ENCODE measurements at regions not wholly inside any gene's neighbourhood (a gene's known extent, or its start where the extent isn't known, plus 50 kb on each side); places are given as distances from the start of the nearest gene placed in this dataset.

DNA sequence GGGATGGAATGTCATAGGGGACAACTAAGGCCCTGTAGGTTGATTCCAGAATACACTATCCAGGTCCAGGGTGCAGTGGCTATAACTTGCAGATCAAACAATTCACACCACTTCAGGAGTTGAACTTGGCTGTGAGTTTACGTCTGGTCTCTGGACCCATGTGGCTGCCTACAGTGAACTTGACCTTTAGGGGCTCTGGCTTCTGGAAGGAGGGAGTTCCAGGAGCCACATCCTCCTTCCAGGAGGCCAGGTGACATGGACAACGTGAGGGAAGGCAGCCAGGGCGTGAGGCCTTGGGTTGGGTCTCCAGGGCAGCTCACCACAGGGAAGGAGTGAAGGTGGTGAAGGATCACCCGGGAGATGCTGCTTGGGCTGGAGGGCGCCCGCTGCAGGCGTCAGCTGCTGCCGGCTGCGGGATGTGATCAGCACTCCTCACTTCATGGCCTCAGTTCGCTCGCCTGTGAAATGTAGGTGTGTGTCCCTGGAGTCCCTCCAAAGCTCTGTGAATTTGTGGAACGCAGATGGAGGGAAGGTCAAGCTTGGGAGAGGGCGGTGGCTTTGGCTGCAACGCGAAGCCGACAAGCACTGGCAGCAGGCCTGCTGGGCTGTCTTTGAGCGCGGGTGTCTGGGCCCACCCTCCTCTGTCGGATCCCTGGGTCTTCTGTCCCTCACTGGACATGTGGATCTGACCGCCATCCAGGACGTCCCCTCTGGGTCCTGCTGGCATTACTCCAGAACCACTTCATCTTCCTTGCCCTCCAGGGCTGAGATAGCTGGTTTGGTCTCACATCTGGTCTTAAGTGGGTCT lies 146.5 kb downstream of the GLI2 start:
- WGBS (ENCODE audit: insufficient coverage): 97% methylated on average over 16 of the region's 21 CpGs
- Histone ChIP-seq H3K36me3 (replicated peaks in 1 of 2; ENCODE audit: control extremely low read depth in 1 of 2, control insufficient read depth in 1 of 2, extremely low read depth in 1 of 2, insufficient read depth in 2 of 2, low read length in 1 of 2) (no peaks in the 10 kb centered on the region), H2AFZ (ENCODE audit: insufficient read depth, low read depth, low read length, poor library complexity, severe bottlenecking) (no peak overlapping the region), H3K27me3 (replicated peaks in 1 of 4; ENCODE audit: control extremely low read depth in 1 of 4, control insufficient read depth in 3 of 4, insufficient read depth in 4 of 4, low read length in 3 of 4) (no peaks in the 10 kb centered on the region), H3K27ac (ENCODE audit: low read length in 2 of 2) (no peak overlapping the region), H3K4me1 (ENCODE audit: control insufficient read depth in 2 of 2, insufficient read depth in 2 of 2, low read length in 2 of 2) (no peaks in the 10 kb centered on the region), H4K20me1 (ENCODE audit: control insufficient read depth, insufficient read depth, low read length, poor library complexity, severe bottlenecking) (no peaks in the 10 kb centered on the region), H3K9ac (ENCODE audit: low read length) (no peak overlapping the region), H3K9me3 (ENCODE audit: control extremely low read depth in 1 of 3, control insufficient read depth in 2 of 3, insufficient read depth in 1 of 3, low read length in 2 of 3) (no peaks in the 10 kb centered on the region), H3K79me2 (ENCODE audit: control insufficient read depth, insufficient read depth, low read length) (no peaks in the 10 kb centered on the region), H3K4me3 (ENCODE audit: control extremely low read depth in 1 of 5, extremely low read depth in 1 of 5, insufficient read depth in 1 of 5, low read depth in 2 of 5, low read length in 4 of 5) (no peak overlapping the region), H3K4me2 (replicated peaks; ENCODE audit: low read depth, low read length, poor library complexity, severe bottlenecking) (no peak overlapping the region)
- Mint-ChIP-seq H3K4me3 (no peak overlapping the region), H3K27ac (no peak overlapping the region), H3K4me1 (no peaks in the 10 kb centered on the region), H3K9me3 (ENCODE audit: insufficient read depth) (no peaks in the 10 kb centered on the region), H3K27me3 (peaks cover 3% of the 10 kb centered on the region)
- TF ChIP-seq EZH2 (IDR thresholded peaks at IDR 0.05; ENCODE audit: borderline replicate concordance, insufficient read depth, low read depth, low read length, poor library complexity, severe bottlenecking): no peak
- TF ChIP-seq, protein P1, sequence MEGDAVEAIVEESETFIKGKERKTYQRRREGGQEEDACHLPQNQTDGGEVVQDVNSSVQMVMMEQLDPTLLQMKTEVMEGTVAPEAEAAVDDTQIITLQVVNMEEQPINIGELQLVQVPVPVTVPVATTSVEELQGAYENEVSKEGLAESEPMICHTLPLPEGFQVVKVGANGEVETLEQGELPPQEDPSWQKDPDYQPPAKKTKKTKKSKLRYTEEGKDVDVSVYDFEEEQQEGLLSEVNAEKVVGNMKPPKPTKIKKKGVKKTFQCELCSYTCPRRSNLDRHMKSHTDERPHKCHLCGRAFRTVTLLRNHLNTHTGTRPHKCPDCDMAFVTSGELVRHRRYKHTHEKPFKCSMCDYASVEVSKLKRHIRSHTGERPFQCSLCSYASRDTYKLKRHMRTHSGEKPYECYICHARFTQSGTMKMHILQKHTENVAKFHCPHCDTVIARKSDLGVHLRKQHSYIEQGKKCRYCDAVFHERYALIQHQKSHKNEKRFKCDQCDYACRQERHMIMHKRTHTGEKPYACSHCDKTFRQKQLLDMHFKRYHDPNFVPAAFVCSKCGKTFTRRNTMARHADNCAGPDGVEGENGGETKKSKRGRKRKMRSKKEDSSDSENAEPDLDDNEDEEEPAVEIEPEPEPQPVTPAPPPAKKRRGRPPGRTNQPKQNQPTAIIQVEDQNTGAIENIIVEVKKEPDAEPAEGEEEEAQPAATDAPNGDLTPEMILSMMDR (IDR thresholded peaks at IDR 0.05): no peak
- intact Hi-C loops (cut with micrococcal nuclease): no loop called here
- ATAC-seq (ENCODE audit: low read depth) (no peak), DNase-seq (no peak)
- CTCF ChIA-PET: no interaction called here
- POLR2A ChIA-PET: no interaction called here

DNA sequence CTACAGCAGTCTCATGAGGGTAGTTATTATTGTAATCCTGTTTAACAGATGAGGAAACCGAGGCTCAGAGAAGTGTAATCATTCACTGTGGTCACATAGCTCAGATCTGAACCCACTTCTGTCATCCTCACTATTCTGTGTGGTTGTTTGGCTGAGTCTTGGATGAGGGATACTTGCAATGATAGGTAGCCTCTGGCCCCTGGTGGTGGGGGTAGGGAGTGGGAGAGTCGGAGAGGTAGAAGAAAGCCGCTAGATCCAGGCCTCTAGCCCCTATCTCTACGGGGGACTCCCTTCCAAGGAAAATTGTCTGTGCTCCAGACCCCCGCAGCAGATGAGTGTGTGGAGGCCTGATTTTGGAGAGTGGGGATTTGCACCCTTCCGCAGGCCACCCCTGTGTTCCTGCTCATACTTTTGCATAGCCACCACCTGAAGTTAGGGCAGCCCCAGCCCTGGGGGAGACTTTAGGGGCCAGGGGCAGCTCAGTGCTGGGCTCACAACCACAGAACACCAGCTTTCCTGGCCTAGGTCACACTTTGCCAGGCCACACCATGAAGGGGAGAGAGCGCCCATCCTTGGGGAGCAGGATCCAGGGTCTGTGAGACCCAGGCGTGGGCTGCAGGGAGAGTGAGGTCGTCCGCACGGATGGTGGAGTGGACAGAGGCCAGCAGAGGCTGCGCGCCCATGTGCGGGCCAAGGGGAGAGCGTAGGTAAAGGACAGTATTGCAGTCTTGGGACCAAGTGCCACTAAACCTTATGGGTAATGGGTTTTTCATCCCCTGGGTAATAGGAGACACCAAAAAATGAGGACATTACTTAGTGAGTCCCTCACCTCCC lies 148.2 kb downstream of the GLI2 start:
- no peaks in the 10 kb centered on the region for H3K36me3 ChIP-seq (replicated peaks in 1 of 2; ENCODE audit: control extremely low read depth in 1 of 2, control insufficient read depth in 1 of 2, extremely low read depth in 1 of 2, insufficient read depth in 2 of 2, low read length in 1 of 2)
- no peak for TF ChIP-seq EZH2 (IDR thresholded peaks at IDR 0.05; ENCODE audit: borderline replicate concordance, insufficient read depth, low read depth, low read length, poor library complexity, severe bottlenecking)
- TF ChIP-seq, protein P1 (IDR thresholded peaks at IDR 0.05): no peak
- H3K27me3 Mint-ChIP-seq: no peaks in the 10 kb centered on the region
- H3K4me3 Mint-ChIP-seq: no peak overlapping the region
- no peaks in the 10 kb centered on the region for H3K27me3 ChIP-seq (replicated peaks in 1 of 4; ENCODE audit: control extremely low read depth in 1 of 4, control insufficient read depth in 3 of 4, insufficient read depth in 4 of 4, low read length in 3 of 4)
- no peaks in the 10 kb centered on the region for H4K20me1 ChIP-seq (ENCODE audit: control insufficient read depth, insufficient read depth, low read length, poor library complexity, severe bottlenecking)
- no peak overlapping the region for H2AFZ ChIP-seq (ENCODE audit: insufficient read depth, low read depth, low read length, poor library complexity, severe bottlenecking)
- H3K27ac Mint-ChIP-seq: no peak overlapping the region
- H3K27ac ChIP-seq (ENCODE audit: low read length in 2 of 2): no peak overlapping the region
- 87% methylated on average over 12 of the region's 15 CpGs for WGBS (ENCODE audit: insufficient coverage)
- no peaks in the 10 kb centered on the region for H3K4me1 Mint-ChIP-seq
- no peak overlapping the region for H3K9ac ChIP-seq (ENCODE audit: low read length)
- H3K4me1 ChIP-seq (ENCODE audit: control insufficient read depth in 2 of 2, insufficient read depth in 2 of 2, low read length in 2 of 2): no peaks in the 10 kb centered on the region
- no peak for DNase-seq
- H3K79me2 ChIP-seq (ENCODE audit: control insufficient read depth, insufficient read depth, low read length): no peaks in the 10 kb centered on the region
- no peak overlapping the region for H3K4me3 ChIP-seq (ENCODE audit: control extremely low read depth in 1 of 5, extremely low read depth in 1 of 5, insufficient read depth in 1 of 5, low read depth in 2 of 5, low read length in 4 of 5)
- no peak for ATAC-seq (ENCODE audit: low read depth)
- CTCF ChIA-PET: no interaction called here
- H3K4me2 ChIP-seq (replicated peaks; ENCODE audit: low read depth, low read length, poor library complexity, severe bottlenecking): no peak overlapping the region
- intact Hi-C loops (cut with micrococcal nuclease): no loop called here
- no peaks in the 10 kb centered on the region for H3K9me3 Mint-ChIP-seq (ENCODE audit: insufficient read depth)
- H3K9me3 ChIP-seq (ENCODE audit: control extremely low read depth in 1 of 3, control insufficient read depth in 2 of 3, insufficient read depth in 1 of 3, low read length in 2 of 3): no peaks in the 10 kb centered on the region
- POLR2A ChIA-PET: no interaction called here

All from B cell (primary cell).